ENCODE measurements at regions not wholly inside any gene's neighbourhood (a gene's known extent, or its start where the extent isn't known, plus 50 kb on each side); places are given as distances from the start of the nearest gene placed in this dataset.
"Not testable (repeated sequence)": the region's sequence is repeated elsewhere in the genome, so short reads cannot be mapped to it uniquely, and the experiment has no call there.

- FAIRE-seq = no peak
These were observed 108.7 kb upstream of the SYT6 start for GRCh38 chr1:114262337-114262736.

DNA sequence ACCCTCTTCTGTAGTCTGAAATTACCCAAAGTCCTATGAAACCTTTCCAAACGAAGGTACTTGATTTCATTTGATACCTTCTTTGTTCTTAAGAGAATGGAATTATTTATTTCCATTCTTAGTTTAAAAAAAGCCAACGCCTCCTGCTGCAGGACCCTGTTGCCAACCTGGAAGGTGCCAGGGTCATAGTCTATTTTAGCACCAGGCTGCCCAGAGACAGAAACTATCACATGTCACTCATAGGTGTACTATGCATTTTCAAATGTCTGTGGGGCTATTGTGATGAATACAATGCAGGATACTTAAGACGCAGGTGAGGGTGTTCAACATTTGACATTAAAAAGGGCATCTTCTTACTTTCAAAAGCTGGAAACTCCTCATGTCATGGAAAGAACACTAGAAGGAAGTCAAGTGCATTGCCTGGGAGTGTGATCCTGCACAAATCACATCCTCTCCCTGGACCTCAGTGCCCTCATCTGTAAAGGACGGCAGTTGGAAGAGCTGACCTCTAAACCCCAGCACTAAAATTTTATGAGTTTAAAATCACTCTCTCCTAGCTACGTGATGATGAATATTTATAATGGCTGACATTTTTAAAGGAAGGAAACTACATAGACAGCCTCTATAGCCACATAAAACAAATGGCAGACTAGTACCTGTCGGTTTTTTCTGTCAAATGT is 107.3 kb upstream of the SYT6 start:
- FAIRE-seq = no peak

DNA sequence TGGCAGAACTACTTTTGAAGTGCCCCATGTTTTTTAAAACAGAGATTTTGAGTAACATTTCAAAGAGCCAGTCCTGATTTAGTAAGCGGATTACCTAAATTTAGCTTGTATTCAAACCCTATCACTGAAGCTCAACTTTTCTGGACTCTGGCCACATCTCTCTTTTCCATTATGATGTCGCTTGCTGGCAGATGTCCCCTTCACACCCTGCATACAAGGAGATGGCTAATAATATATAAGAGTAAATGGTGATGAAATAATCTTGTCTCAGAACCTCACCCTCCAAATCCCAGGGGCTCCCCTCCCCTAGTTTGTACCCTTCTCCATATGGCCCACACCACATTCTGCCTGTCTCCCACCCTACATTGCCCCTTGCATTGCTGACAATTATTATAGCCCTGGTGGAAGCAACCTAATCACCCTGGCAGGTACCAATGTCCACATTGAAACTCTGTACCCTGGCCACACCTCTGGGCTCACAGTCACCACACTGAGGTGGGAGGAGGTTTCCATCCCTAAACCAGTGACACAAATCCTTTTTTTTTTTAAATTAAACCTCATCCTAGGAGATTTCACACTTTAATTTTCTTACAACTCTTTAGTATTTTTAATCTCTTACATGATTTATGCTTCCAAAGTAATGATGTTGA is 106.0 kb upstream of the SYT6 start:
- no peak for FAIRE-seq

DNA sequence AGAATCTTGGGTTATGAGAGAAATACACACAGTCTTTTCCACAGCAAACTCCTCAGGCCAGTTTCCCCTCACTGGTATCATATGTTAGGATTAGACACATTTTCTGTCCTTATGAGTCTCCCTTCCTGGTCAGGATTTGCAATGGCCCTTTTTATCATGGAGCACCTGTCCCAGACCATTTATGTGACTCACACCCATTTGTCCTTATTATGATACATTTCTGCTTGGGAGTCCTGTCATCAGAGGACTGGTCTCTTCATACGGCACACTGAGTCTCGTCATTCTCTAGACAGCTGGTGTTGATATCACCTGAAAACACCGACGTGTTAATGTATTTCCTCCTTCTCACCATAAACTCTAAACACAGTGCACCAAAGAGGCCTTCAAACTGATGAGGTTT is 105.0 kb upstream of the SYT6 start:
- FAIRE-seq = no peak

GRCh38 chr1:114258074-114258473 is 104.4 kb upstream of the SYT6 start:
- FAIRE-seq = no peak

DNA sequence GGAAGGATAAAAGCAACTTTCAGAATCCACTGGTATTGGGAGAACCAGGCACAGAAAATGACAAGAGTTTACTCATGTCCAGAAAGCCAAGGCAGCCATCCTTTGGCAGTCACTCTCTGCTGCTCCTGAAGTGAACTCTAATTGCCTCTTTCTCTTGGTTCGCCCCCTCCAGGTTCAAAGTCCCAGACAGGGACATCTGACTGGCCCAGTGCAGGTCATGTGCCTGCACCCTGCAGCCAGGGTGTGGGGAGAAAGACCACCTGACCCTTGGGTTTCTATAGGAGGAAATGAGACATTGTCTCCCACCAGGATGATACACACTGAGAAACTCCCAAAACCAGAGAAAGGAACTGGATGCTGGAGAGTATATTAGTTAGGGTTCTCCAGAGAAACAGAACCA is 103.9 kb upstream of the SYT6 start:
- no peak for FAIRE-seq

DNA sequence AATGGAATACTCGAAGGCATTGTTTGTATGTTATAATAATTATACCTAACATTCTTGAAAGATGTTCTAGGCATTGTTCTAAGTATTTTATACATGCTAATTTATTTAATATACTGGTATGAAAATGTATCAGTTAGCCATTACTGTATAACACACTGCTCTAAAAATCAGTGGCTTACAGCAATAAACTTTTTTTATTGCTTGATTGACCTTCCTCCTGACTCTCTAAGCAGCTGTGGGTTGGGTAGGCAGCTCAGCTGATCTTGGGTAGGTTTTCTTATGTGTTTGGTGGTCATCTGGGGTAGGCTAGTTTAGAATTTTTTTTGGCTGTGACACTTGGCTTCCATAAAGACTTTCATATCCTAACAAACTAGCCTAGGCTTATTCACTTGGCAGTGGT is 100.2 kb upstream of the SYT6 start:
- no peak for FAIRE-seq

- FAIRE-seq = no peak
These were observed 97.9 kb upstream of the SYT6 start for GRCh38 chr1:114251573-114251939.

- no peak for FAIRE-seq
These were observed 97.3 kb upstream of the SYT6 start for GRCh38 chr1:114250683-114251572.

DNA sequence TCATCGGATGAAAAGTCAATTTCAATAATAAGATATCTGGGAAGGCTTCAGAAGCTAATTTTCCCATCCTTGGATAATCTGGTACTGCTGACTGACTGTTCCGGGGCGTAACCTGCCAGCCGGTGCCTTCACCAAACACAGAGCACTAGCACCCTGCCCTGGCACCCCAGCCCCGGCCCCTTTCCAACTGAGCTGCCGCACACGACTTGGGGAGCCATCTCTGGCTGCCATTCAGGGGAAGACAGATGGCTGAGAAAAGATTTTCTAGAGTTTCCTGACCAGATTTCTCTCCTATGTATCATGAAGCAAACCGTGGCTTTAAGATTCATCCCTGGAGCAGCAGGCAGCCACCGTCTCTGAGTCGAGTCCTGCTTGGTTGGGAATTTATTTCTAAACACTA is 96.0 kb upstream of the SYT6 start:
- FAIRE-seq = no peak

- FAIRE-seq = no peak
These were observed 94.5 kb upstream of the SYT6 start for GRCh38 chr1:114248162-114248561.

- not testable (repeated sequence) for FAIRE-seq
These were observed 89.0 kb upstream of the SYT6 start for GRCh38 chr1:114242531-114243210.

DNA sequence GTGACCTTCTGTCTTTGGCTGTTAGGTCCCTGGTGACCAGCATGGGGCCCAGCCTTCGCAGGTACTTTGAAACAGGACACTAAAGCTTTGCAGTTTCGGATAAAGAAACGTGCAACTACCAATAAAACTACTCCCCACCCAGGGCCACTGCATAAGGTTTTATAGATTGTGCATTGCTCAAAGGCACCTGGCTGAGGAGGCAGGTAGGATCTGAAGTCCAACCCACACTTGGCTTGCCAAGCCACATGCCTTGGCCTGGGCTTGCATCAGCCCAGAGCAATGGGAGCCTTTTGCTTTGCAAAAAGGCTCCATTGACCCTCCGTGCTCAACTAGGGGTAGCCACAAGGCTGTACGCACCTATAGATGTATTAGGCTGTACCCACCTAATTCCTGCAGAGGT is 84.4 kb upstream of the SYT6 start:
- FAIRE-seq = no peak

- no peak for FAIRE-seq
These were observed 82.8 kb upstream of the SYT6 start for GRCh38 chr1:114236517-114236916.

GRCh38 chr1:114235960-114236359 is 82.3 kb upstream of the SYT6 start:
- FAIRE-seq = no peak

DNA sequence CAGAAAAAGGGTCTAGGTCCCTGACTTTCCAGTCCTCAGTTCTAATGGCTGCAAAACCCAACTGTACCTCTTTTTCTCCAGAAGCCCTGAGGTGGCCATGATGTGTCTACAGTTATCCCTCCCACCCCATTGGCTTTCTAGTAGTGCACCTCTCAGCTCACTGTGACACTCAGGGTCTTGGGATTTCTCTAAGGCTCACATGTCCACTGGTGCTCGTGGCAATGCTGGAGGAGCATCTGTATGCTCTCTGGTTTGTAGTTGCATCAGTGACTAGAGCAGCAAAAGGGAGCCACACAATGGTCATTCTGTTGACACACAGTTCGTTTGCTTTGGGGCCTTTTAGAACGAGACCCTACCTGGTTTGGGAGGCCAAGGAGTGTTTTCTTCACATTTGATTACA is 81.6 kb upstream of the SYT6 start:
- FAIRE-seq = no peak

GRCh38 chr1:114234408-114235124 is 80.9 kb upstream of the SYT6 start:
- FAIRE-seq = no peak

GRCh38 chr1:114232691-114233090 is 79.0 kb upstream of the SYT6 start:
- no peak for FAIRE-seq

GRCh38 chr1:114231301-114231700 is 77.6 kb upstream of the SYT6 start:
- FAIRE-seq = no peak

DNA sequence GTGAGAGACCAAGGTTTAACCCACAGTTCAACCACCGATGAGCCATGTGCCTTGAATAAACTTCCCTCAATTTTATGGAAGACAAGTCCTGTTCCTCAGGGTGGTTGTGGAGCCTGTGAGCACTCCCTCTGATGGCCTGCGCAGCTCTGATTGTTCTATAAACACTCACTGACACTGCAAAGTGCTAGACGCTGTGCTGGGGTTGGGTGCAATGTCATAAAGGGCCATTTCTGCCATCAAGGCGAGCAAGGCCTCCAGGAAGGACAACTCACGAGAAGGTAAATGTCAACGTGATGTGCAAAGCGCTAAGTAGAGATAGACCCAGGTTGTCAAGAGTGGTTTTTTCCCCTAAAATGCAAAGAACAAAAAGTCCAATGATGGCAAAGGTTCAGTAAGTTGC is 75.7 kb upstream of the SYT6 start:
- no peak for FAIRE-seq

DNA sequence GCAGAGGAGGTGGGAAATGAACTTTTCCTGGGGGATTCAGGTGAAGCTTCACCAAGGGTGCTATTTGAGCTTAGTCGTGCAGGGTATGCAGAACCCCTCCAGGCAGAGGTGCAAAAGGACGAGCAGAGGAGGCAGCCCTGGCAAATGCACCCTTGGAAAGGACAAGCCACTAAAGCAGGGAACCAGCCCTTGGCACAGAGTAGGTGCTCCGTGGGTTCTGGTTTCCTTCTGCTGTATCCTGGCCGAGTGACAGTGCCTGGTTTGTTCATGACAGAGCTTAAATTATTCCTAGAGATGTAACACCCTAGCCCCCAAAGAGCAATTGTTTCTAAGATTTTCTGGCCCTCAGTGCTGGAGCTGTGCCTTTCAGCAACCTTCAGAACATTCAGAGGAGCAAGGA is 73.4 kb upstream of the SYT6 start:
- no peak for FAIRE-seq

DNA sequence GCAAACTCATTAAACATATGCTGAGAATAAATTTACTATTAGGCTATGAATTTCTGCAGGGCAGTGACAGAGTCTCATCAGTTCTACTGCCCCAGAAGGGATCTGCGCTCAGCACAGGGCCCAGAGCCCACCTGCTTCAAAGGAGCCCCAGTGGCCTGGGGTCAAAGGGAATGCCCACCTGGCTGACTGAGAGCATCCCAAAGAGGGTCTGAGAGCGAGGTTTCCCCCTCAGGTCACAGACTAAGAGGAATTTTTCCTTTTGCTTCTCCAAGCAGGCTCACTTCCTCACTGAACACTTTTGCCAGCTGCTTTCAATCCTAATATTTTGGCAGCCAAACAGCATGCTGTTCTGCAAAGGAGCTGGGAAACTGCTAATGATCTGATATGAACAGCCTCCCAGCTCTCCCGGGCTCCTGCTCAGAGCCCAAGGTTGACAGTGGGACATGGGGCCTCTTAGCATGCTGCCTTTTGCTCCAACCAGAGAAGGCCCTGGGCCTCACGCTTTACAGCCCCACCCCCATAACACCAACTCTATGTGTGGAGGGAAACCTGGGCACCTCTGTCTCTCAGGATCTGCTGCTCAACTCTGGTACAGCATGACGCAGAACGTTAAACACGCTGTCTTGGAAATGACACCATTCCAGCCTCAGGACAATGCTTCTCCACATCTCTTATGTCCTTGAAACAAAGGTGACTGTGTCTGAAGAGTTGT is 70.7 kb upstream of the SYT6 start:
- no peak for FAIRE-seq

Measured in colon (tissue), 2 donors.